NT2/D1 (cell line): ENCODE measurements at regions not wholly inside any gene's neighbourhood (a gene's known extent, or its start where the extent isn't known, plus 50 kb on each side); places are given as distances from the start of the nearest gene placed in this dataset.

ENCODE experiments used
- DNase-seq: peaks from one replicate; pipeline ENCODE4 v3.0.0-alpha.2; 2011; ENCODE audit warnings: low read depth, low spot score
- H3K27me3 ChIP-seq: 2 replicates; pipeline ENCODE4 v1.6.0; 2011; ENCODE audit warnings: mild to moderate bottlenecking; ENCODE audit not compliant: insufficient read length, insufficient read depth
- H3K36me3 ChIP-seq: 2 replicates; pipeline ENCODE4 v1.6.1; 2011; ENCODE audit warnings: mild to moderate bottlenecking, low read length, mixed read lengths; ENCODE audit not compliant: insufficient read depth, insufficient read length
- H3K4me1 ChIP-seq: 2 replicates; pipeline ENCODE4 v1.5.1; 2011; ENCODE audit not compliant: insufficient read depth, insufficient read length
- H3K4me3 ChIP-seq: 2 replicates; pipeline ENCODE4 v1.5.1; 2011; ENCODE audit warnings: low read depth; ENCODE audit not compliant: insufficient read length
- H3K9ac ChIP-seq: 2 replicates; pipeline ENCODE4 v1.6.0; 2011; ENCODE audit warnings: low read depth; ENCODE audit not compliant: insufficient read length
- H3K9me3 ChIP-seq: 2 replicates; pipeline ENCODE4 v1.5.1; 2011; ENCODE audit warnings: mild to moderate bottlenecking, low read length; ENCODE audit not compliant: insufficient read depth
- SUZ12 ChIP-seq: IDR thresholded peaks from 2 replicates; pipeline ENCODE4 v1.6.1; 2011; ENCODE audit not compliant: insufficient read length, insufficient read depth; ENCODE audit errors: extremely low read depth
- YY1 ChIP-seq: IDR thresholded peaks from 2 replicates; pipeline ENCODE4 v1.6.1; 2011; ENCODE audit not compliant: insufficient read length, insufficient read depth
- ZNF274 ChIP-seq: IDR thresholded peaks from 2 replicates; pipeline ENCODE4 v1.6.1; 2011; ENCODE audit warnings: mild to moderate bottlenecking, low read depth, low read length

DNA sequence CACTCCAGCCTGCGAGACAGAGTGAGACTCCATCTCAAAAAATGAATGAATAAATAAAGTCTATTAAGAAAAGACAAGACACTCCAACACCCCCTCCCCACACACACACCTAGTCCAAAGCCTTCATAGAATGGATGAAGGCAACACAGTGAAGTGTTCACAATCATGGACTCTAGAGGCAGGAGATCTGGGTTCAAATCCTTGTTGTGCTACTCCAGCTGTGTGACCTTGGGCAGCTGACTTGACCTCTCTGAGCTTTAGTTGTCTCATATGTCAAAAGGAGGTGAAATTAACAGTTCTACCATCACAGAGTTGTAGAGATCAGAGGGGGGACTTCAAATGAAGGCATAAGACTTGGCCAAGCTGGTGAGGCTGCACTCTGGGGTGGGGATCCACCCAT, 95.8 kb upstream of the MAP1LC3B2 start:
- Histone ChIP-seq H3K36me3 (no peaks in the 10 kb centered on the region), H3K9ac (no peak overlapping the region), H3K4me1 (peaks cover 2% of the 10 kb centered on the region), H3K4me3 (no peak overlapping the region), H3K9me3 (no peaks in the 10 kb centered on the region), H3K27me3 (no peaks in the 10 kb centered on the region)
- no peak for DNase-seq
- no peak for TF ChIP-seq SUZ12
- no peak for TF ChIP-seq YY1
- TF ChIP-seq ZNF274: no peak

DNA sequence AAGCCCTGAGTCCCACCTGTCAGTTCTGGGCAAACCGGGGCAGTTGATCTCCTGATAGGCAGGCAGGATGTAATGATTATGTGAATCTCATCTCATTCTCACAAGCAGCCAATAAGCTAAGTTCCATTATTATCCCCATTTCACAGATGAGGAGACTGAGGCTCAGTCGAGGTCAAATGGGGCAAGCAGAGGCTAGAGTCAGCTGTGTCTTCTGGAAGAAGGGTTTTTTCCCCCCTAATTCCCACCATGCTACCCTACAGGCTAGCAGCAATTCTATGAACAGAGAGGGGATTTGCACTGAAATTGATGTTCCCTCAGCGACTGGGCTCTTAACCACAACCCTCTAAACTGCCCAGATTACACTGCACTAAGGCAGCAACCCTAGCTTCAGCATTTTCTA, 93.8 kb upstream of the MAP1LC3B2 start:
- no peaks in the 10 kb centered on the region for H3K9me3 ChIP-seq
- TF ChIP-seq SUZ12 (no peak), YY1 (no peak), ZNF274 (no peak)
- no peak for DNase-seq
- no peaks in the 10 kb centered on the region for H3K27me3 ChIP-seq
- no peaks in the 10 kb centered on the region for H3K36me3 ChIP-seq
- no peak overlapping the region for H3K9ac ChIP-seq
- no peaks in the 10 kb centered on the region for H3K4me1 ChIP-seq
- H3K4me3 ChIP-seq: no peak overlapping the region

DNA sequence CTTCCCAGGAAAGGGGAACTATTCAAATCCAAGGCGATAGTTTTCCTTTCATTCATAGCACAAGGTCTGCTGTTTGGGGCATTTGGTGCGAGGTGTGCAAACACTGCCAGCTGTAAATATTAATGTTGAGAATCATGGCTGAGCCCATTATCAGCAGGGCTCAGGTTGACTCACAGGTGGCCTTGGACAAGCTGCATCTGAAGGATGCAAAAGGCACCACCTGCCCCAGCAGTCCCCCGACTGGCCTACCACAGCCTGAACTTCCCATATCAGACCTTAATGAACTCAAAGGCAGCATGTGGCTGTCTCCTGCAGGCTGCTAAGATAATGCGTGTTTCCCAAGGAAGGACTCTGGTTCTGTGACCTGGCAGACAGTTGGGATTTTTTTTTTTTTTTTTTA, 93.3 kb upstream of the MAP1LC3B2 start:
- Histone ChIP-seq H3K9ac (no peak overlapping the region), H3K36me3 (no peaks in the 10 kb centered on the region), H3K9me3 (no peaks in the 10 kb centered on the region), H3K4me1 (no peaks in the 10 kb centered on the region), H3K27me3 (no peaks in the 10 kb centered on the region), H3K4me3 (no peak overlapping the region)
- TF ChIP-seq SUZ12 (no peak), ZNF274 (no peak), YY1 (no peak)
- no peak for DNase-seq

- Histone ChIP-seq H3K36me3 (no peaks in the 10 kb centered on the region), H3K27me3 (no peaks in the 10 kb centered on the region), H3K9me3 (no peaks in the 10 kb centered on the region), H3K9ac (no peak overlapping the region), H3K4me1 (no peaks in the 10 kb centered on the region), H3K4me3 (no peak overlapping the region)
- no peak for DNase-seq
- TF ChIP-seq YY1: no peak
- TF ChIP-seq SUZ12: no peak
- TF ChIP-seq ZNF274: no peak
Observed at GRCh38 chr12:116466536-116466935, 92.6 kb upstream of the MAP1LC3B2 start.

- Histone ChIP-seq H3K9ac (no peak overlapping the region), H3K4me1 (no peaks in the 10 kb centered on the region), H3K27me3 (no peaks in the 10 kb centered on the region), H3K9me3 (no peaks in the 10 kb centered on the region), H3K36me3 (no peaks in the 10 kb centered on the region), H3K4me3 (no peak overlapping the region)
- no peak for DNase-seq
- no peak for TF ChIP-seq ZNF274
- no peak for TF ChIP-seq YY1
- TF ChIP-seq SUZ12: no peak
Observed at GRCh38 chr12:116469344-116469743, 89.8 kb upstream of the MAP1LC3B2 start.

DNA sequence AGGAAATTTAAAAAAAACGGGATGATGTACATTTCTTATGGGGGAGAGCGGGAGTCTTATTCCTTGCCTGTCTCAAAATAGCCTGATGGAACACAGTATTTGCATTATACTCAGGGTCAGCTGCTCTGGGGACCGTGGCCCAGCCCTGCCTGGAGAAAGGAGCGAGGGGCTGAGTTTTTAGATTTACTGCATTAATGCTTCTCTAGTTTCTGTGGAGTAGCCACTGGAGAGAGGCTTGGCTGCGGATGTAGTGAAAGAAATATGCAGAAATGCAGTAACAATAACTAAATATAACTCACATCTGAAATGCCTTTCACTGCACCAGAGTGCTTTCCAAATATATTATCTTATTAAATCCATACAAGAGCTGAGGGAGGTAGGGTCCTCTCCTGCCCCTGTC, 87.6 kb upstream of the MAP1LC3B2 start:
- TF ChIP-seq SUZ12 (no peak), YY1 (no peak)
- Histone ChIP-seq H3K4me1 (no peaks in the 10 kb centered on the region), H3K27me3 (no peaks in the 10 kb centered on the region), H3K4me3 (no peak overlapping the region), H3K36me3 (no peaks in the 10 kb centered on the region), H3K9ac (no peak overlapping the region), H3K9me3 (peaks cover 11% of the 10 kb centered on the region; the same call in 1 of the 2 replicates)
- no peak for DNase-seq

GRCh38 chr12:116472193-116472592, 87.0 kb upstream of the MAP1LC3B2 start:
- Histone ChIP-seq H3K27me3 (no peaks in the 10 kb centered on the region), H3K36me3 (no peaks in the 10 kb centered on the region), H3K4me1 (no peaks in the 10 kb centered on the region), H3K9ac (no peak overlapping the region), H3K9me3 (peaks cover 18% of the 10 kb centered on the region; the same call in 1 of the 2 replicates), H3K4me3 (no peak overlapping the region)
- TF ChIP-seq SUZ12 (no peak), YY1 (no peak), ZNF274 (no peak)
- no peak for DNase-seq

DNA sequence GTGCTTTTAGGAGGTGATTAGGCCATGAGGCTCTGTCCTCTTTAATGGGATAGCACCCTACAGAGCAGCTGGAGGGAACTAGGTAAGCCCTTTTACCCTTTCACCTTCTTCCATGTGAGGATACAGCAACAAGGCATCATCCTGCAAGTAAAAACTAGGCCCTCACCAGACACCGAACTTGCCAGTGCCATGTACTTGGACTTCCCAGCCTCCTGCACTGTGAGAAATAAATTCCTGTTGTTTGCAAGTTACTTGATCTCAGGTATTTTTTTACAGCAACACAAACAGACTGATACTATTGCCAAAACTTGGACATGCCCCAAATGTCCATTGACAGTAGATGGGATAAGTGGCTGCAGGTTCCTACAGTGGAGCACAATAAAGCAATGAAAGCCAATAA, 85.8 kb upstream of the MAP1LC3B2 start:
- H3K9me3 ChIP-seq: peaks cover 27% of the 10 kb centered on the region
- DNase-seq: no peak
- no peaks in the 10 kb centered on the region for H3K36me3 ChIP-seq
- no peak overlapping the region for H3K4me3 ChIP-seq
- no peaks in the 10 kb centered on the region for H3K27me3 ChIP-seq
- TF ChIP-seq SUZ12: no peak
- H3K4me1 ChIP-seq: no peaks in the 10 kb centered on the region
- H3K9ac ChIP-seq: no peak overlapping the region
